ENCODE measurements at regions not wholly inside any gene's neighbourhood (a gene's known extent, or its start where the extent isn't known, plus 50 kb on each side); places are given as distances from the start of the nearest gene placed in this dataset.
"Not testable (repeated sequence)": the region's sequence is repeated elsewhere in the genome, so short reads cannot be mapped to it uniquely, and the experiment has no call there.

GRCh38 chr3:169029674-169030285 lies 633.7 kb downstream of the MECOM start:
- no peak for DNase-seq (ENCODE audit: low spot score)

- no peak for DNase-seq (ENCODE audit: low spot score)
Measured at GRCh38 chr3:169028716-169029115, 634.8 kb downstream of the MECOM start.

- no peak for DNase-seq (ENCODE audit: low spot score)
Measured at GRCh38 chr3:169026543-169027182, 636.8 kb downstream of the MECOM start.

- DNase-seq (ENCODE audit: low spot score): no peak
Measured at GRCh38 chr3:169022457-169022856, 641.1 kb downstream of the MECOM start.

GRCh38 chr3:169020371-169020770 lies 643.1 kb downstream of the MECOM start:
- no peak for DNase-seq (ENCODE audit: low spot score)

GRCh38 chr3:169009453-169009852 lies 654.1 kb downstream of the MECOM start:
- no peak for DNase-seq (ENCODE audit: low spot score)

- no peak for DNase-seq (ENCODE audit: low spot score)
Measured at GRCh38 chr3:169008776-169009358, 654.6 kb downstream of the MECOM start.

GRCh38 chr3:169007145-169007544 lies 656.4 kb downstream of the MECOM start:
- no peak for DNase-seq (ENCODE audit: low spot score)

- not testable (repeated sequence) for DNase-seq (ENCODE audit: low spot score)
Measured at GRCh38 chr3:169006398-169006797, 657.1 kb downstream of the MECOM start.

- DNase-seq (ENCODE audit: low spot score): no peak
Measured at GRCh38 chr3:169002689-169003088, 660.8 kb downstream of the MECOM start.

- DNase-seq (ENCODE audit: low spot score): no peak
Measured at GRCh38 chr3:168998792-168999191, 664.7 kb downstream of the MECOM start.

GRCh38 chr3:168997488-168997887 lies 666.0 kb downstream of the MECOM start:
- DNase-seq (ENCODE audit: low spot score): no peak

GRCh38 chr3:168996622-168997021 lies 666.9 kb downstream of the MECOM start:
- no peak for DNase-seq (ENCODE audit: low spot score)

GRCh38 chr3:168995129-168995528 lies 668.4 kb downstream of the MECOM start:
- DNase-seq (ENCODE audit: low spot score): no peak

GRCh38 chr3:168991803-168992202 lies 671.7 kb downstream of the MECOM start:
- no peak for DNase-seq (ENCODE audit: low spot score)

- no peak for DNase-seq (ENCODE audit: low spot score)
Measured at GRCh38 chr3:168990621-168991020, 672.9 kb downstream of the MECOM start.

GRCh38 chr3:168990134-168990533 lies 673.4 kb downstream of the MECOM start:
- DNase-seq (ENCODE audit: low spot score): no peak

GRCh38 chr3:168989396-168989795 lies 674.1 kb downstream of the MECOM start:
- DNase-seq (ENCODE audit: low spot score): no peak

- DNase-seq (ENCODE audit: low spot score): no peak
Measured at GRCh38 chr3:168988853-168989252, 674.7 kb downstream of the MECOM start.

GRCh38 chr3:168984872-168985271 lies 678.6 kb downstream of the MECOM start:
- DNase-seq (ENCODE audit: low spot score): no peak

- no peak for DNase-seq (ENCODE audit: low spot score)
Measured at GRCh38 chr3:168983046-168983445, 680.5 kb downstream of the MECOM start.

GRCh38 chr3:168981396-168981795 lies 682.1 kb downstream of the MECOM start:
- no peak for DNase-seq (ENCODE audit: low spot score)

- no peak for DNase-seq (ENCODE audit: low spot score)
Measured at GRCh38 chr3:168977716-168978374, 685.7 kb downstream of the MECOM start.

Measured in activated CD4-positive, alpha-beta T cell treated with anti-CD3 and anti-CD28 coated beads, Interleukin-2, Interleukin-4, amounts not matched to agents 100 ng/mL and 50 ng/mL, durations not matched to agents 16 hours and 8 hours (primary cell).